B cell (primary cell): ENCODE measurements at regions not wholly inside any gene's neighbourhood (a gene's known extent, or its start where the extent isn't known, plus 50 kb on each side); places are given as distances from the start of the nearest gene placed in this dataset.

Experiments used
- EZH2 ChIP-seq: IDR thresholded peaks from 2 replicates; pipeline ENCODE4 v1.6.1; 2012; ENCODE audit warnings: borderline replicate concordance, low read depth, mild to moderate bottlenecking, moderate library complexity, low read length; ENCODE audit not compliant: insufficient read depth, poor library complexity, severe bottlenecking
- TF ChIP-seq, protein P1 (sequence below): fragments of 200-600 bp; IDR thresholded peaks from one replicate; pipeline ENCODE4 v1.8.0; 2022; ENCODE audit warnings: antibody characterized with exemption, mild to moderate bottlenecking

DNA sequence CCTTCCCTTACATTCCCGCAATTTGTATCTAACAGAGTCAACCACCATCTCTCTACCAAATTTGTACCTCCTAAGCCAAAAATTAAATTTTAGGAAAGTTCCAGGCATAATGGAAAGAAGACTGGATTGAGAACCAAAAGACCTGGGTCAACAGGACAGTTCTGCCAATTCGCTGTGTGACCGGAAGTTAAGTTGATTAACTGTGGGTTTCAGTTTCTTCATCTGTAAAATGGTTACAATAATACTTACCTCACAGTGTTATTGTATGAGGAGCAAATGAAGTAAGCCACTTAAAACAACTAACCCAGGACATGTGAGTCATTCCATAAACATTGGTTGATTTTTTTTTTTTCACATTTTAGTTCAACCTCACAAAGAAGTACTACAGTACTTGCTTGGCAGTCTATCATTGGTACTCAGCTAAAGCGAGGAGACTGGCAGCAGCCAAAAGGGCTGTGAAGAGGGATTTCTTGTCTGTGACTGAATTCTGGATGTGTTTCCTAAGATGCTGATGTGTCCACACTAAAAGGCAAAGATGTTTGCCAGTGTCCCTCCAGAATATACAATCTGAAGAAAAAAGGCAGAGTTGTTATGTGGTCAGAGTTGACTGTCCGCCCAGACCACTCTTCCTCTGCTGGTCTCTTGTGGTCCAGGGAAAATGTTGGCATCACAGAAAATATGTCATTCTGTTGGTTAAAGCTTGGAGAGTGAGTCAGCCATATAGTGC, 198.6 kb downstream of the TLE1 start:
- TF ChIP-seq, protein P1, sequence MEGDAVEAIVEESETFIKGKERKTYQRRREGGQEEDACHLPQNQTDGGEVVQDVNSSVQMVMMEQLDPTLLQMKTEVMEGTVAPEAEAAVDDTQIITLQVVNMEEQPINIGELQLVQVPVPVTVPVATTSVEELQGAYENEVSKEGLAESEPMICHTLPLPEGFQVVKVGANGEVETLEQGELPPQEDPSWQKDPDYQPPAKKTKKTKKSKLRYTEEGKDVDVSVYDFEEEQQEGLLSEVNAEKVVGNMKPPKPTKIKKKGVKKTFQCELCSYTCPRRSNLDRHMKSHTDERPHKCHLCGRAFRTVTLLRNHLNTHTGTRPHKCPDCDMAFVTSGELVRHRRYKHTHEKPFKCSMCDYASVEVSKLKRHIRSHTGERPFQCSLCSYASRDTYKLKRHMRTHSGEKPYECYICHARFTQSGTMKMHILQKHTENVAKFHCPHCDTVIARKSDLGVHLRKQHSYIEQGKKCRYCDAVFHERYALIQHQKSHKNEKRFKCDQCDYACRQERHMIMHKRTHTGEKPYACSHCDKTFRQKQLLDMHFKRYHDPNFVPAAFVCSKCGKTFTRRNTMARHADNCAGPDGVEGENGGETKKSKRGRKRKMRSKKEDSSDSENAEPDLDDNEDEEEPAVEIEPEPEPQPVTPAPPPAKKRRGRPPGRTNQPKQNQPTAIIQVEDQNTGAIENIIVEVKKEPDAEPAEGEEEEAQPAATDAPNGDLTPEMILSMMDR, result no peak
- no peak for TF ChIP-seq EZH2
